ENCODE measurements at regions not wholly inside any gene's neighbourhood (a gene's known extent, or its start where the extent isn't known, plus 50 kb on each side); places are given as distances from the start of the nearest gene placed in this dataset.

DNA sequence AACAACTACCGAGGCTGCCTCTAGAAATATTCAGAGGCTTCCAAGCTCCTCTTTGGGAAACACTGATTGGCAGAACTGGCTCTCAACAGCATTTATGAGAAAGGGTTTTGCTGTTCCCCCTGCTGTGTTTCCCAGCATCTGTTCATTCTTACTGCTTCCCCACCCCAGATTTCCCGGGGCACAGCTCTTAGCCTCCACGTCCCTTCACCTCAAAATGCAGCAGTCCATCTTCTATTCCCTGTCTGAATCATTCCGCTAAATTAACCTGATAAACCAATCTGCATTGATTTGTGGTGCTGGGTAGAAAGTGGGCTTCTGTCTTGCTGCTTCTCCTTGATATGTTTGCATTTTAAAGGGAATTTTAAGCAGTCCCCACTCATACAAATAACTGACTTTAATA is 67.4 kb downstream of the PLK2 start:
- Histone ChIP-seq H3K4me3 (no peak overlapping the region), H3K27ac (no peak overlapping the region), H3K36me3 (no peaks in the 10 kb centered on the region), H3K4me1 (no peaks in the 10 kb centered on the region), H3K9me3 (no peaks in the 10 kb centered on the region), H3K27me3 (no peaks in the 10 kb centered on the region)
- intact Hi-C loops (cut with DNase I; ENCODE audit: low total_unique reads): no loop called here
- DNase-seq: no peak
- TF ChIP-seq, protein P1, sequence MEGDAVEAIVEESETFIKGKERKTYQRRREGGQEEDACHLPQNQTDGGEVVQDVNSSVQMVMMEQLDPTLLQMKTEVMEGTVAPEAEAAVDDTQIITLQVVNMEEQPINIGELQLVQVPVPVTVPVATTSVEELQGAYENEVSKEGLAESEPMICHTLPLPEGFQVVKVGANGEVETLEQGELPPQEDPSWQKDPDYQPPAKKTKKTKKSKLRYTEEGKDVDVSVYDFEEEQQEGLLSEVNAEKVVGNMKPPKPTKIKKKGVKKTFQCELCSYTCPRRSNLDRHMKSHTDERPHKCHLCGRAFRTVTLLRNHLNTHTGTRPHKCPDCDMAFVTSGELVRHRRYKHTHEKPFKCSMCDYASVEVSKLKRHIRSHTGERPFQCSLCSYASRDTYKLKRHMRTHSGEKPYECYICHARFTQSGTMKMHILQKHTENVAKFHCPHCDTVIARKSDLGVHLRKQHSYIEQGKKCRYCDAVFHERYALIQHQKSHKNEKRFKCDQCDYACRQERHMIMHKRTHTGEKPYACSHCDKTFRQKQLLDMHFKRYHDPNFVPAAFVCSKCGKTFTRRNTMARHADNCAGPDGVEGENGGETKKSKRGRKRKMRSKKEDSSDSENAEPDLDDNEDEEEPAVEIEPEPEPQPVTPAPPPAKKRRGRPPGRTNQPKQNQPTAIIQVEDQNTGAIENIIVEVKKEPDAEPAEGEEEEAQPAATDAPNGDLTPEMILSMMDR (IDR thresholded peaks at IDR 0.05): no peak

DNA sequence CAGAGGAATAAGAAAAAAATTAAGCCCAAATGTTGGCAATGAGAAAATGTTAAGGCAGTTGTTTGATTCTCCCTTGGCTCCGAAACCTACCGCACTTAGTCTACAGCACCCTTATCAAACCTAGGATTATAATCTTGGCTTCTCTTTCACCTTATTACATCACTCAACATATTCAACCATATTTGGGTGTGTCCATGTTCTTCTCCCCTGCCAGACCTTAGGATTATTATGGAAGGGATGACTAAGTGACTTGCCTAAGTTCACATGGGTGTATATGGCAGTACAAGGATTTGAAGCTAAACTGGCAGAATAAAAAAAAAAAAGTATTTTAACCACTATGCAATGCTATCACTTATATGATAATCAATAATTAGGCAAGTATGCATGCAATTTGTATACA is 76.4 kb downstream of the PLK2 start:
- no peak for DNase-seq
- Histone ChIP-seq H3K27me3 (no peaks in the 10 kb centered on the region), H3K4me1 (no peaks in the 10 kb centered on the region), H3K36me3 (no peaks in the 10 kb centered on the region), H3K9me3 (peaks cover 0 to 7% (median 0%) of the 10 kb centered on the region in 3 donors), H3K27ac (no peak overlapping the region), H3K4me3 (no peak overlapping the region)
- TF ChIP-seq, protein P1 (IDR thresholded peaks at IDR 0.05): no peak
- intact Hi-C loops (cut with DNase I; ENCODE audit: low total_unique reads): no loop called here

DNA sequence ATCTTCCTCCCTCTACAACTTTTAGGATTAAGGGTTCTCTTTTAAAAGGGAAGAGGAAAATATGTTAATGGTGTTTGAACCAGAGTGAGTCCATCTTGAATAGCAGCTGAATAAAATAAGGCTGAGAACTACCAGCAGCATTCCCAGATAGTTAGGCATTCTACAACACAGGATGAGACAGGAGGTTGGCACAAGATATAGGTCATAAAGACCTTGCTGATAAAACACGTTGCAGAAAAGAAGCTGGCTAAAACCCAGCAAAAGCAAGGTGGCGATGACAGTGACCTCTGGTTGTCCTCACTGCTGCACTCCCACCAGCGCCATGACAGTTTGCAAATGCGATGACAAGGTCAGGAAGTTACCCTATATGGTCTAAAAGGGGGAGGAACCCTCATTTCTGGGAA is 77.8 kb downstream of the PLK2 start:
- no peaks in the 10 kb centered on the region for H3K4me1 ChIP-seq
- no peak overlapping the region for H3K27ac ChIP-seq
- no peak overlapping the region for H3K4me3 ChIP-seq
- TF ChIP-seq, protein P1 (IDR thresholded peaks at IDR 0.05): no peak
- peaks cover 0 to 7% (median 0%) of the 10 kb centered on the region in 3 donors for H3K9me3 ChIP-seq
- H3K36me3 ChIP-seq: no peaks in the 10 kb centered on the region
- H3K27me3 ChIP-seq: no peaks in the 10 kb centered on the region
- intact Hi-C loops (cut with DNase I; ENCODE audit: low total_unique reads): no loop called here
- DNase-seq: no peak

DNA sequence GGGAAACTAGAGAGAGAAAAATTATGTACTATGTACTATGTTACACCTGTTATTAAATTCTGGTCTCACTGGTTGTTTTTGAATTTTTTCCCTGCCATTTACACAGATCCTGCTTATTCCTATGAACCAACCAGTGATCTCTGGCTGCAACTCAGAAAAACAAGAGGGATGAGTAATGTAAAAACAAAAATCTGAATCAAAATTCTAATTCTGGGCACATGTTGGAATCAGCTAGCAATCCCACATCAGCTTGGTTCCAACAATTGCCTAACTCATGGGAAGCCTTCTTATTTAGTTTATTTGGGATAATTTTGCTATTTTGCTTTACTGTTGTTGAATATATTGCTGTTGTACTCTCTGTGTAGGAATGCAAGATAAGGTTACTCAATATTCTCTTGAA is 78.3 kb downstream of the PLK2 start:
- TF ChIP-seq, protein P1 (IDR thresholded peaks at IDR 0.05): no peak
- Histone ChIP-seq H3K36me3 (no peaks in the 10 kb centered on the region), H3K27ac (no peak overlapping the region), H3K4me1 (no peaks in the 10 kb centered on the region), H3K27me3 (no peaks in the 10 kb centered on the region), H3K4me3 (no peak overlapping the region), H3K9me3 (peaks cover 0 to 7% (median 0%) of the 10 kb centered on the region in 3 donors)
- intact Hi-C loops (cut with DNase I; ENCODE audit: low total_unique reads): no loop called here
- DNase-seq: no peak

DNA sequence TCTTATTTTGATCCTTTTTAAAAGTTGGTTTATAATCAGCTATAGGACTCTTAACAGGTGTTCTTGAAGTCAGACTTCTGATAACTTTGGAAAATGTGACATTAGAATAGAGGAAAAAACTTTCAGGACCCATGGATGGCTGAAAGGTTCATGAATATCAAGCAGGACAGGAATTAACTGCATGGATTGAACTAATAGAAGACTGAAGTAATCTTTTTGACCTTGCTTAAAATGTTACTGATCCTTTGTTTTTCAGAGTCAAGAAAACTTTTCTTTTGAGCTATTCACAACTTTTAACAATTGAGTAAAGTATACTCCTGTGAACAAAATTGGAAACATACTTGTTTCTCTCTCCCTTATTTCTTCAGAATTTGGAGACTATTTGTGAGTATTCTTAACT is 79.2 kb downstream of the PLK2 start:
- Histone ChIP-seq H3K36me3 (no peaks in the 10 kb centered on the region), H3K9me3 (peaks cover 0 to 7% (median 0%) of the 10 kb centered on the region in 3 donors), H3K4me3 (no peak overlapping the region), H3K27me3 (no peaks in the 10 kb centered on the region), H3K27ac (no peak overlapping the region), H3K4me1 (no peaks in the 10 kb centered on the region)
- TF ChIP-seq, protein P1 (IDR thresholded peaks at IDR 0.05): no peak
- no peak for DNase-seq
- intact Hi-C loops (cut with DNase I; ENCODE audit: low total_unique reads): no loop called here

All from tibial artery (tissue), 4 donors.